ENCODE measurements at regions not wholly inside any gene's neighbourhood (a gene's known extent, or its start where the extent isn't known, plus 50 kb on each side); places are given as distances from the start of the nearest gene placed in this dataset.

- TF ChIP-seq CTCF (IDR thresholded peaks at IDR 0.05 in 4 of 5, conservative IDR thresholded peaks at IDR 0.05 in 1 of 5) (no peak), POLR2A (IDR thresholded peaks at IDR 0.05) (no peak)
These were observed 724.9 kb upstream of the TENM4 start for GRCh38 chr11:80165744-80166143.

All from gastrocnemius medialis (tissue), 4 donors.